ENCODE measurements at regions not wholly inside any gene's neighbourhood (a gene's known extent, or its start where the extent isn't known, plus 50 kb on each side); places are given as distances from the start of the nearest gene placed in this dataset.

GRCh38 chr6:27539551-27539950 lies 66.6 kb upstream of the ZNF184 start:
- H3K27ac Mint-ChIP-seq, result no peak overlapping the region
- peaks cover 13% of the 10 kb centered on the region; the same call in 2 of the 3 replicates for H3K4me1 Mint-ChIP-seq
- H3K36me3 Mint-ChIP-seq (ENCODE audit: low read depth), result no peaks in the 10 kb centered on the region; the same call in 2 of the 3 replicates
- no peaks in the 10 kb centered on the region for H3K4me1 ChIP-seq (ENCODE audit: insufficient read depth)
- no peaks in the 10 kb centered on the region for H3K9me3 Mint-ChIP-seq
- H2AFZ ChIP-seq, result peak overlapping the region; percentile 76
- H4K20me1 ChIP-seq (replicated peaks; ENCODE audit: insufficient read depth), result no peaks in the 10 kb centered on the region
- no peaks in the 10 kb centered on the region for H3K79me2 ChIP-seq (replicated peaks; ENCODE audit: insufficient read depth)
- DNase-seq (ENCODE audit: low spot score) (no peak), ATAC-seq (peak; percentile 8; the same call in 2 of the 3 replicates)
- H3K4me2 ChIP-seq, result peak overlapping the region; percentile 52
- TF ChIP-seq ZNF331 (CRISPR knock-in tag; IDR thresholded peaks at IDR 0.05; ENCODE audit: low read depth) (no peak), NANOG (IDR thresholded peaks at IDR 0.05; ENCODE audit: borderline replicate concordance) (no peak), STAT1 (IDR thresholded peaks at IDR 0.05; ENCODE audit: unreplicated experiment) (no peak), CTCF (conservative IDR thresholded peaks at IDR 0.05; ENCODE audit: low read depth in 2 of 2) (no peak), REST (IDR thresholded peaks at IDR 0.05; ENCODE audit: unreplicated experiment) (no peak), ZNF462 (CRISPR knock-in tag; IDR thresholded peaks at IDR 0.05) (no peak), ZNF114 (CRISPR knock-in tag; IDR thresholded peaks at IDR 0.05) (no peak), CREB1 (CRISPR knock-in tag; IDR thresholded peaks at IDR 0.05; ENCODE audit: low read depth) (no peak), EZH2phosphoT487 (IDR thresholded peaks at IDR 0.05; ENCODE audit: unreplicated experiment) (no peak), ETS1 (IDR thresholded peaks at IDR 0.05) (no peak), JUNB (IDR thresholded peaks at IDR 0.05; ENCODE audit: unreplicated experiment) (no peak), POLR2AphosphoS5 (IDR thresholded peaks at IDR 0.05; ENCODE audit: low read depth) (no peak), EZH2 (IDR thresholded peaks at IDR 0.05; ENCODE audit: low read depth, unreplicated experiment) (no peak)
- H3K27me3 ChIP-seq (ENCODE audit: insufficient read depth), result peaks cover 11% of the 10 kb centered on the region; the same call in 1 of the 2 replicates
- H3K27me3 Mint-ChIP-seq (ENCODE audit: insufficient read depth, low read depth, poor library complexity), result peaks cover 13% of the 10 kb centered on the region
- H3F3A ChIP-seq (replicated peaks; ENCODE audit: low read depth), result no peaks in the 10 kb centered on the region
- H3K36me3 ChIP-seq (ENCODE audit: insufficient read depth), result no peaks in the 10 kb centered on the region
- H3K4me3 ChIP-seq, result peak overlapping the region; percentile 48
- no peaks in the 10 kb centered on the region for H3K9me2 ChIP-seq (ENCODE audit: insufficient read depth)
- no peak overlapping the region for H3K27ac ChIP-seq (ENCODE audit: low read depth)
- peak overlapping the region; percentile 74 for H3K4me3 Mint-ChIP-seq
